GM12865 (cell line): ENCODE measurements at regions not wholly inside any gene's neighbourhood (a gene's known extent, or its start where the extent isn't known, plus 50 kb on each side); places are given as distances from the start of the nearest gene placed in this dataset.

Source experiments
- DNase-seq: peaks from one replicate; pipeline ENCODE4 v3.0.0; 2010; ENCODE audit warnings: low read depth
- H3K4me3 ChIP-seq: 2 replicates; pipeline ENCODE4 v1.5.1; 2011; ENCODE audit warnings: mild to moderate bottlenecking, low read depth, low read length, control low read depth
- CTCF ChIP-seq: IDR thresholded peaks from 2 replicates; pipeline ENCODE4 v1.5.1; 2011; ENCODE audit warnings: low read length, control low read depth, low read depth, inconsistent platforms; ENCODE audit not compliant: insufficient read depth; ENCODE audit errors: missing control alignments

DNA sequence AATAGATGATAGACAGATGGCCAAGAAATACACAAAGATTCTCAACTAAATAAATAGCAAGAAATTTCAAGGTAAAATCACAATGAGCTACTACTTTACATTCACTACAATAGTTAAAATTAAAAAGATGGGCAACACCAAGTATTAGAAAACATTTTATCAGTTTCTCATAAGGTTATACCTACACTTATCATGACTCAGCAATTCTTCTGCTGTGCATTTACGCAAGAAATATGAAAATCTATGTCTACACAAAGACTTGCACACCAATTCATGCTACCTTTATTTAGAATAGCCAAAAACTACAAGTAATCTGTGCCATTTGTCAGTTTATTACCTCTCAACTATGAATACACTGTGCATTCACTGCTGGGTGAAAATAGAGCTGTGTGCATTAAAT lies 937.4 kb upstream of the NRXN1 start:
- TF ChIP-seq CTCF: no peak
- no peak for DNase-seq

GRCh38 chr2:51960841-51961335 lies 929.0 kb upstream of the NRXN1 start:
- DNase-seq: no peak
- no peak for TF ChIP-seq CTCF
- H3K4me3 ChIP-seq: no peak overlapping the region

More for the DNA sequence above, 937.4 kb upstream of the NRXN1 start:
- no peak overlapping the region for H3K4me3 ChIP-seq

- DNase-seq: no peak
- TF ChIP-seq CTCF: no peak
- no peak overlapping the region for H3K4me3 ChIP-seq
Measured at GRCh38 chr2:51960281-51960680, 928.3 kb upstream of the NRXN1 start.

- no peak for TF ChIP-seq CTCF
Measured at GRCh38 chr2:51959696-51960095, 927.8 kb upstream of the NRXN1 start.

DNA sequence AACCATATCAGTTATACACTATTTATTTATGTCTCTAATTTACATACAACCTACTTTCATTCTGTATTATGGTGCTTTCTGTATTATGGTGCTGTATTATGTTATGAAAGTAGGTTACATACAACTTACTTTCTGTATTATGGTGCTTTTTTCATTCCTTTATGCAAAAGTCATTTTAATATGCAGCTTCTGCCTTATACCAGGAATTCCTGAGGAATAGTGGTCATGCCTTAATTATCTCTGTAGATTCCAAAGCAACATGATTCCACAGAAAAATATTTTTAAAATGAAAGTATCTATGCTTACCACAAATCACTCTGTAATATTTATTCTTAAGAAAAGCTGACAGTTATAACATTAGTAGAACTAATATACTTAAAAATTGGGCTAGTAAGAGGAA lies 922.0 kb upstream of the NRXN1 start:
- H3K4me3 ChIP-seq: no peak overlapping the region
- DNase-seq: no peak
- no peak for TF ChIP-seq CTCF

More at GRCh38 chr2:51959696-51960095, 927.8 kb upstream of the NRXN1 start:
- DNase-seq: no peak
- H3K4me3 ChIP-seq: no peak overlapping the region

- TF ChIP-seq CTCF: no peak
- H3K4me3 ChIP-seq: no peak overlapping the region
- DNase-seq: no peak
Measured at GRCh38 chr2:51921076-51921475, 889.1 kb upstream of the NRXN1 start.

DNA sequence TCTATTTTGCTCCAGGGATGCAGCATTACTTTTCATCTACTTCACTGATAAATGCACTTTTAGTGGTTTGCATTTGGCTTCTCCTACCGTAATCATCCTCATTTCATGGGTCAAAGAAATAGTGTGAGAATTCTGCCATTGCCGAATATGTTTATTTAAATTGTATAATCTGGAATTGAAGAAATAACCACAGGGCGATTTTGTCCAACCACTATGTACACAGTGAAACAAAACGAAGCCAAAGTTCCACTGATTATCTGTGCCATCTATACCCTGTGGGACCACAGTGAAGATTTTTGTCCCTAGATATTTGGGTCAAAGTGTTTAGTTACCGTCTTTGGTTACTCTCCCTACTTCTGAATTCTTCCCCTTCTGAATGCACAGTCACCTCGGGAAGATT lies 888.6 kb upstream of the NRXN1 start:
- no peak overlapping the region for H3K4me3 ChIP-seq
- no peak for DNase-seq
- no peak for TF ChIP-seq CTCF
